CD1c-positive myeloid dendritic cell (primary cell): ENCODE measurements at regions not wholly inside any gene's neighbourhood (a gene's known extent, or its start where the extent isn't known, plus 50 kb on each side); places are given as distances from the start of the nearest gene placed in this dataset.
"Not testable (repeated sequence)": the region's sequence is repeated elsewhere in the genome, so short reads cannot be mapped to it uniquely, and the experiment has no call there.

Source experiments
- DNase-seq: peaks from one replicate; pipeline ENCODE4 v3.0.0-alpha.2; 2016; ENCODE audit errors: extremely low spot score

DNA sequence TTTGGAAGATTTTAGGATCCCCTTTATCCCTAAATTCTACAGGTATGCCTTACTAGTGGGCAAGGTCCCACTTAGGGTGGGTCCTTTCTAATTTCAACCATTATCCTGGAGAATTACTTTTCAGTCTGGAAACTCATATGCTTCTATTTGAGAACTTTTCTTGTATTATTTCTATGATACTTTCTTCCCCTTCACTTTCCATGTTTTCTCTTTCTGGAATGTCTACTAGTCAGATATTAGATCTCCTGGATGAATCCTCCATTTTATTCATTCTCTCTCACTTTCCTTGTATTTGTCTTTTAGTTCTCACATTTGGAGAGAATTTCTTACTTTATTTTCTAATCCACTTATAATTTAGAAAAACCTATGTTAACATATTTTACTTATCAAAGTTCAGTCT is 83.9 kb upstream of the SIPA1L2 start:
- no peak for DNase-seq

- DNase-seq, result no peak
Observed at GRCh38 chr1:232715154-232715553, 85.2 kb upstream of the SIPA1L2 start.

DNA sequence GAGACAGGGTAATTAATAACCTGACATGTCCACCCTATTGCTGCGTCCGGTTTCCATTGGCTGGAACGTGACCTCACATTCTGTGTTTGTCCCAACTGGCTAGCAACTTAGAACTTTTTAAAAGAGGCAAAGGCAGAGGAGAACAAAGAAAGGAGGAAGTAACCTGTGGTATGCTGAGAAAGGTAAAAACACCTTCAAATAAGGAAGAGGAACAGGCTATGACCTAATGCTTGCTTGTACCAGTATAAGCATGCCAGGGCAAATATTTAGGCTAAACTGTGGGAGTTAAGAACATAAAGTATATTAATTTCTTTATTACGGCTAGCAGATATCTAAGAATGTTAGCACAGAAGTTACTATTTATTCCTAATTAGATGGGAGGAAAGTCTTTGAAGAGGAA is 87.3 kb upstream of the MAP10 start:
- DNase-seq, result not testable (repeated sequence)

DNA sequence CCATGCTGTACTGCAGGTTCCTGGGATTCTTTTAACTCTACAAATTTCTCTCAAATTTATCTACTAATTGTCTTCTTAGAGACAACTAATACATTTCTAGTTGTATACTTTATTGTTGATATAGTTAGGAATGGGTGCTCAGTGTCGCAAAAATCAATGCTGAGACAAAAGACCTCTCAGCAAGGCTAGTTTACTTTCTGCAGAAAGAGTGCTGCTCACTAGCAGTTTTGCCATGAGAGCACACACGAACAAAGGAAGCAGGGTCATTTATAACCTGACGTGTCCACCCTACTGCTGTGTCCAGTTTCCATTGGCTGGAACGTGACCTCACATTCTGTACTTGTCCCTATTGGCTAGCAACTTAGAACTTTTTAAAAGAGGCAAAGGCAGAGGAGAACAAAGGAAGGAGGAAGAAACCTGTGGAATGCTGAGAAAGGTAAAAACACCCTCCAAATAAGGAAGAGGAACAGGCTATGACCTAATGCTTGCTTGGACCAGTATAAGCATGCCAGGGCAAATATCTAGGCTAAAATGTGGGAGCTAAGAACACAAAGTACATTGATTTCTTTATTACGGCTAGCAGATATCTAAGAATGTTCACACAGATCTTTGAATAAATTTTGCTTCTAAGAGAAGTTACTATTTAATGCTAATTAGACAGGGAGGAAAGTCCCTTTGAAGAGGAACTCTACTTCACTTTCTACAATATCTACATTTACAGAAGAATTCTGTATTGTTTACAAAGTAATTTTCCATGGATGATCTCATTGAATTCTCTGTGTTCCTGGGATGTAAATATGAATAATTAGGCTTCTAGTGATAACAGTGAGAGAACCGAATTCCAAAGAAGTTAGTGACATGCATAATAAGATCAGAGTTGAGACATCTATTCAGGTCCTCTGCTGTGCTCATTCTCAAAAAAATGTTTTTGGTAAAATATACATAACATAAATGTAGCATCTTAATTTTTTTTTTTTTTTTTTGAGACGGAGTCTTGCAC is 86.0 kb upstream of the MAP10 start:
- DNase-seq, result no peak

- DNase-seq, result no peak
Observed at GRCh38 chr1:232722626-232723025, 82.6 kb upstream of the MAP10 start.

DNA sequence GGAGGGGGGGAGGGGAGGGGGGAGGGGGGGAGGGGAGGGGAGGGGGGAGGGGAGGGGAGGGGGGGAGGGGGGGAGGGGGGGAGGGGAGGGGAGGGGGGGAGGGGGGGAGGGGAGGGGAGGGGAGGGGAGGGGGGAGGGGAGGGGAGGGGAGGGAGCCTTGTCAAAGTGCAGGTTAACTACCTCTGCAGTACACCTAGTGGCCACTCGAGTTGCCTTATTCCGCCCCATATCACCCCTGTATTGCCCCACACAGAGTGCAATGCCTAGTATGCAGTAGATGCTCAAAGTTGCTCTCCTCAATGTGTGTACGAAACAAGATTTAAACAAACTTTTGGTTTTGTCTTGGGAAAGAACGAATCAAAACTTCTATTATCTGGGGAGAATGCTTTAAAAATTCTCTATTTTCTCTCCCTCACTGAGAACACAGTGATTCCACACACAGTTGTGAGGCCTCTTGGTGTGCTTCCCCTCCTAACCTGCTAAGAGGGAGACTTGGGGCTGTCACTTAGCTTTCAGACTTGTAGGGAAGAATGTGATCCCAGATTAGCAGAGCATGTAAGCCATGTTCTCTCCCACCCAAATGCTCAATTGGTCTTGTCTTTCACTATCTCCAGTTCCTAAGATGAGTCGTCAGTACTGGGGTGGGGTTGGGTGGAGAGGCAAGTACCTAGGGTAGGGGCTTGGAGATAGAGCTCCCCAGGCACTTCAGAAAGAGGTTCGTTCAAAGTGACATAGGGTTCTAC is 79.7 kb upstream of the MAP10 start:
- DNase-seq, result no peak

DNA sequence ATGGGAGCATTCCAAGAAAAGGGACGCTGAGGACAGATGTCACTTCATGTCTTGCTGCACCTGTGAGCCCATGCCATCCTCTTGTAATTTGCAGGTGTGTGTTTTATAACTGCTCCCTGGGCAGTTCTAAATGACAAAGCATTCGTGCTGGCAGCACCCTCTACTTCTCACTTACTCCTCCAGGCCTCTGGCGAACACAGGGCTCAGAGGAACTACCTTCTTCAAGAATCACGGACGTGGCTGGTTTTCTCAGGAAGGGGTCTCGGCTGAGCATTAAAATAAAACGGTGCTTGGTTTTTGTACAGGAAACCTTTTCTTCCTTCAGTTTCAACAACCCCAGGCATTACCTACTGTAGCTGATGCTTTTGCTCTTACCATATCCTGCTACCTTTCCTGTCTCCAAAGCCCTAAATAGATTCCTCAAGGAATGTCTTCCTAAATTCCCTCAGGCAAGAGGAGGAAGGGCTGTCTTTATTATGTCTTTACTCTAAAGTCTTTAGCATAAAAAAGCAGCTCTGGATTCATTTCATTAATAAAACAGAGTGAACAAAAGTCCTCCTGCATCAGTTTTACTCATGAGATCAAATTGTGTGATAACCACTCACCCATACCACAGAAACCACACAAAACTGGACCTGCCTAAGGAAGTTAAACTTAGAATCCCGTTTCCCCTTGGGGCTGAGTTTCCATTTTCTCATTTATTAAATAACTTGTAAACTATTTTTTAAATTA is 79.0 kb upstream of the MAP10 start:
- no peak for DNase-seq

GRCh38 chr1:232728507-232729263 is 76.5 kb upstream of the MAP10 start:
- DNase-seq, result no peak

DNA sequence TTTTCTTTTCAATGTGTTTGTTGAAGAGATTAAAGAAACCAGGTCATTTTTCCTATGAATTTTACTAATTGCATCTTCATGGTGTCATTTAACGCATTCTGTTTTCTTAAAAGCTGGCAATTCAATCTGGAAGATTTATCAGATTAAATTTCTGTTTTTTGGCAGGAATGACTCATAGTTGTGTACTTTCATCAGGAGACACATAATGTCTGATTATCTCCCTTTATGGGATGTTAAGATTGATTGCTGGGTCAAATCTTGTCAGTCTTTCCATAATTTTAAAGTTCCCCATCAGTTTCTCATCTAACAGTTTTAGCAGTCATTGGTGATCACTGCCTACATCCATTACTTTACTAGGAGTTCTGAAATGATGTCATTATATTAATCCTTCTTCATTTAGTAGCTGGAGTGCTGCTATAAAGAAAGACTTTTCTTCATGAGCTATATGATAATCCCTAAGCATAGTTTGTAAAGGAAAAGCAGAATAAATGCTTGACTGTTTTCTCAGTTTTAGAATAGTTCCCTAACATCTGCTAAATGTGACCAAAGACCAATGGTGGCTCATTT is 72.8 kb upstream of the MAP10 start:
- no peak for DNase-seq

GRCh38 chr1:232737917-232738316 is 67.3 kb upstream of the MAP10 start:
- no peak for DNase-seq

GRCh38 chr1:232743999-232744398 is 61.2 kb upstream of the MAP10 start:
- DNase-seq, result no peak

GRCh38 chr1:232744847-232745246 is 60.4 kb upstream of the MAP10 start:
- no peak for DNase-seq

- DNase-seq, result not testable (repeated sequence)
Observed at GRCh38 chr1:232745698-232746097, 59.5 kb upstream of the MAP10 start.

DNA sequence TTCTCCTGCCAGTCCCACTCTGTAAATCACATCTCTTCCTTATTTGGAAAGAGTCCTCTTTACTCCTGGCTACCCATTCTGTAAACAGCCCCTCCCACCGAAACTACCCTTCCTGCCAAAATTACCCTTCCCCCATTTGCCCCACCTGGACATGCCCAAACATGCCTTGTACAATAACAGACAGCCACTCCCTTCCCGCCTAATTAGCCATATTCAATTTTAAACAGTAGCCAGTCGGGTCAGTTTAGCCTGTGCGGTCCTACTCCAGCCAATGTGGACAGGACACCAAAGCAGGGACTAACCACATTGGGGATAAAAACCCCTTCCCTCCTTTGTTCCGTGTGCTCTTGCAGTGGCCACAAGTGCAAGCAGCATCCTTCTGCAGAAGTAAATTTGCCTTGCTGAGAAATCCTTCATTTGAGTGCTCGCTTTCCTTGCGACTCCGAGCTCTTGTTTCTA is 56.3 kb upstream of the MAP10 start:
- no peak for DNase-seq

- DNase-seq, result no peak
Observed at GRCh38 chr1:232751393-232752140, 53.6 kb upstream of the MAP10 start.

- DNase-seq, result no peak
Observed at GRCh38 chr1:232752365-232752764, 52.9 kb upstream of the MAP10 start.

DNA sequence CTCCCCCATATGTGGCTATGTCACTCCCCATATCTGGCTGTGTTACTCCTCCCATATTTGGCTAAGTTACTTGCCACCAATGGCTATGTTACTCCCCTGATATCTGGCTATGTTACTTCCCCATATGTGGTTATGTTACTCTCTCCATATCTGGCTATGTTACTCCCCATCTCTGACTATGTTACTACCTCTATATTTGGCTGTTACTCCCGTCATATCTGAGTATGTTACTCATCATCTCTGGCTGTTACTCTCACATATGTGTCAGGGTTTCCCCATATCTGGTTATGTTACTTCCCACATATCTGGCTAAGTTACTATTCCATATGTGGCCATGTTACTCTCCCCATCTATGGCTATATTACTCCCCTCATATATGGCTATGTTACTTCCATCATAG is 50.3 kb upstream of the MAP10 start:
- no peak for DNase-seq
